Sigmoid colon (tissue), 6 donors: ENCODE measurements at regions not wholly inside any gene's neighbourhood (a gene's known extent, or its start where the extent isn't known, plus 50 kb on each side); places are given as distances from the start of the nearest gene placed in this dataset.

ENCODE experiments used
- DNase-seq: peaks from one replicate; pipeline ENCODE4 v3.0.0-alpha.2; 2019
- H3K27ac ChIP-seq, 4 donors: fragments of 200-600 bp; sonication (generic); one replicate each; pipeline ENCODE4 v1.5.1; 2016 to 2019; ENCODE audit warnings: mild to moderate bottlenecking in 1 of 4
- H3K27me3 ChIP-seq, 3 donors: fragments of 200-600 bp; sonication (generic); one replicate each; pipeline ENCODE4 v1.5.1; 2019; ENCODE audit warnings: mild to moderate bottlenecking in 1 of 3
- H3K36me3 ChIP-seq, 4 donors: fragments of 200-600 bp; sonication (generic); one replicate each; pipeline ENCODE4 v1.5.1; 2016 to 2019
- H3K4me1 ChIP-seq, 4 donors: fragments of 200-600 bp; sonication (generic); one replicate each; pipeline ENCODE4 v1.5.1; 2017 to 2019
- H3K4me3 ChIP-seq, 4 donors: fragments of 200-600 bp; sonication (generic); one replicate each; pipeline ENCODE4 v1.5.1; 2017 to 2019; ENCODE audit warnings: mild to moderate bottlenecking in 2 of 4, moderate library complexity in 1 of 4
- H3K9me3 ChIP-seq, 4 donors: fragments of 200-600 bp in 3 of 4; sonication (generic) in 3 of 4; one replicate each; pipeline versions ENCODE4 v1.5.1 to v1.6.1; 2013 to 2019
- EP300 ChIP-seq, 4 donors: sonication (generic); formaldehyde crosslinking; IDR thresholded peaks; one replicate each; pipeline ENCODE4 v1.6.1; 2017; ENCODE audit warnings: antibody characterized with exemption in 4 of 4
- POLR2A ChIP-seq, 2 donors: fragments of 450-650 bp; IDR thresholded peaks; one replicate each; pipeline ENCODE4 v1.6.1; 2016; ENCODE audit warnings: antibody characterized with exemption in 2 of 2, mild to moderate bottlenecking in 2 of 2, moderate library complexity in 2 of 2
- POLR2AphosphoS5 ChIP-seq, 4 donors: sonication (generic); formaldehyde crosslinking; IDR thresholded peaks; one replicate each; pipeline ENCODE4 v1.6.1; 2017; ENCODE audit warnings: antibody characterized with exemption in 4 of 4
- WGBS, 2 donors: extraction: QIAGEN DNeasy Blood & Tissue Kit; methylation state at CpG; one replicate each; pipeline ENCODE4 v1.1.7; 2013; 5-methylcytosine and 5-hydroxymethylcytosine counted together
- intact Hi-C: fragments of 100-400 bp; cut with DNase I; formaldehyde crosslinking; loops from one replicate; pipeline ENCODE4 v1.15.1; 2023
- TF ChIP-seq, protein P1 (sequence below), 4 experiments: fragments of 450-650 bp in 3 of 4; fragments of 200-600 bp in 1 of 4; IDR thresholded peaks; one replicate each; pipeline ENCODE4 v1.5.1; 2016 to 2019; ENCODE audit warnings: antibody characterized with exemption in 4 of 4, mild to moderate bottlenecking in 3 of 4, moderate library complexity in 2 of 4
- donor health status: healthy with polysubstance abuse.
- donor health status: healthy.

DNA sequence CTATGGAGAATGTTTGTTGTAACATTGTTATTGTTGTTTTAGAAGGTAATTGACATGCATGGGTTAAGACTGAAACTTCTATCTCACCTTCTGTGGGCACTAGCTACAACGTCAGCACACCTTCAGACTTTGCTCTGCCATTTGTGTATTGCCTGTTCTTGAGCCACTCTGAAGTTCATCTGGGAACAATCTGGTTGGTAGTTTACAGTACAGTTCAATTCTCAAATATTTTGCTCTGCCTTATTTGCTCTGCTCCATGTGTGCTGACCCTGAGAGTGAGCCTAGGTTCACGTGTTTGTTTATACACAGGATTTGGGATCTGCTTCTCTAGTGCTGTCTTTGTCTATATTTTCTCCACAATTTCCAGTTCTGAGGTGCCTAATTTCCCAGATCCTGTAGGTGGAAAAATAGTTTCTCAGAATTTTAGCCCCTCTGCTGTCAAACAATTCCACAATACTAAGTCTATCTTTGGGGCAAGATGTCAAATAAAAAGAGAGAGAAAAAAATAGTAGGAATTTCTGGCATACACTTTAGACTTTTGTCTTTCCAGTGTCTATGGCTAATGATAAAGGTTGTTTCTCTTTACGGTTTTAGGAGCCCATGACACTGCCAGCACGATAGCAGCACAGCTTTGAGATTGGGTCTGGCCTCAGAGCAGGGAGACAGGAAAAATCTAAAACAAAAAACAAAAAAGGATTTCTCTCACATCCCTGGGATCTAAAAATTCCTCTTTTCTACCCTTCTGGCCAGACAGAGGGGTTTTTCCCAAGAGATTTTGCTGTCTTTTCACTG lies 721.4 kb downstream of the VGLL3 start:
- no peaks in the 10 kb centered on the region for H3K9me3 ChIP-seq
- no peak overlapping the region for H3K4me3 ChIP-seq
- TF ChIP-seq EP300 (IDR thresholded peaks at IDR 0.05) (no peak), POLR2AphosphoS5 (IDR thresholded peaks at IDR 0.05) (no peak), POLR2A (IDR thresholded peaks at IDR 0.05) (no peak)
- TF ChIP-seq, protein P1, sequence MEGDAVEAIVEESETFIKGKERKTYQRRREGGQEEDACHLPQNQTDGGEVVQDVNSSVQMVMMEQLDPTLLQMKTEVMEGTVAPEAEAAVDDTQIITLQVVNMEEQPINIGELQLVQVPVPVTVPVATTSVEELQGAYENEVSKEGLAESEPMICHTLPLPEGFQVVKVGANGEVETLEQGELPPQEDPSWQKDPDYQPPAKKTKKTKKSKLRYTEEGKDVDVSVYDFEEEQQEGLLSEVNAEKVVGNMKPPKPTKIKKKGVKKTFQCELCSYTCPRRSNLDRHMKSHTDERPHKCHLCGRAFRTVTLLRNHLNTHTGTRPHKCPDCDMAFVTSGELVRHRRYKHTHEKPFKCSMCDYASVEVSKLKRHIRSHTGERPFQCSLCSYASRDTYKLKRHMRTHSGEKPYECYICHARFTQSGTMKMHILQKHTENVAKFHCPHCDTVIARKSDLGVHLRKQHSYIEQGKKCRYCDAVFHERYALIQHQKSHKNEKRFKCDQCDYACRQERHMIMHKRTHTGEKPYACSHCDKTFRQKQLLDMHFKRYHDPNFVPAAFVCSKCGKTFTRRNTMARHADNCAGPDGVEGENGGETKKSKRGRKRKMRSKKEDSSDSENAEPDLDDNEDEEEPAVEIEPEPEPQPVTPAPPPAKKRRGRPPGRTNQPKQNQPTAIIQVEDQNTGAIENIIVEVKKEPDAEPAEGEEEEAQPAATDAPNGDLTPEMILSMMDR (IDR thresholded peaks at IDR 0.05), result no peak
- H3K4me1 ChIP-seq, result no peaks in the 10 kb centered on the region
- H3K27ac ChIP-seq, result no peak overlapping the region
- no peaks in the 10 kb centered on the region for H3K27me3 ChIP-seq
- intact Hi-C loops, result no loop called here
- DNase-seq, result no peak
- H3K36me3 ChIP-seq, result no peaks in the 10 kb centered on the region
- 31 to 54% methylated on average over 4 of the region's 4 CpGs for WGBS, 2 donors

DNA sequence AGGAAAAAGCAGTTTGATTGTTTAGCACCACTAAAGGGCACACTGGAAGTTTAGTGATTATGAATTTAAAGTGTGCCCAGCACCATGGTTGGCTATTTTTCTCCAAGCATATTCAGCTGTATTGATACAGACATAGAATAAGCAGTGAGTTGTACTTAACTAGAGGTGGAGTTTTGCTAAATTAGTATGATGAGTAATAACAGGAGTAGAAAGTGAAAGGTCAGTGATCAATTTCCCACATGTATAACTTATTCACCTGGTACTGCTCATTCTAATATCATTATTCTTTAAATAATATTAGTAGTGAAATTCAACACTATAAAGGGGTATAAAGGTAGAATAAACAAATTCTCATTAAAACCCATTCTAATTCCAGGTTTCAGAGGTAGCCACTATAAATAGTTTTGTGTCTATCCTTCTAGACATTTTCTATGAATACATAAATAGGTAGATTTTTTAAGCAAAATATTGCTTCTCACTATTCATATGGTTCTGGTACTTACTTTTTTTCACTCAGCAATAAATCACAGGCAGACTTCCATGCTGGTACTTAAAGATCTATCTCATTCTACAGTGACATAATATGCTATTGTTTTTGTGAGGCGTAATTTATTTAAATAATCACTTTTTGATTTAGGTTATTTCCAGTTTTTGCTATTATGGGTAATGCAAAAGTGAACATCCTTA lies 732.9 kb downstream of the VGLL3 start:
- DNase-seq, result no peak
- WGBS, 2 donors, result 91 to 92% methylated on average over 1 of the region's 1 CpG
- H3K27ac ChIP-seq, result no peak overlapping the region
- intact Hi-C loops, result no loop called here
- TF ChIP-seq EP300 (IDR thresholded peaks at IDR 0.05), result no peak
- TF ChIP-seq, protein P1 (IDR thresholded peaks at IDR 0.05), result no peak
- TF ChIP-seq POLR2AphosphoS5 (IDR thresholded peaks at IDR 0.05), result no peak
- TF ChIP-seq POLR2A (IDR thresholded peaks at IDR 0.05), result no peak
- no peaks in the 10 kb centered on the region for H3K36me3 ChIP-seq
- no peak overlapping the region for H3K4me3 ChIP-seq
- no peaks in the 10 kb centered on the region for H3K4me1 ChIP-seq
- H3K9me3 ChIP-seq, result no peaks in the 10 kb centered on the region
- no peaks in the 10 kb centered on the region for H3K27me3 ChIP-seq

DNA sequence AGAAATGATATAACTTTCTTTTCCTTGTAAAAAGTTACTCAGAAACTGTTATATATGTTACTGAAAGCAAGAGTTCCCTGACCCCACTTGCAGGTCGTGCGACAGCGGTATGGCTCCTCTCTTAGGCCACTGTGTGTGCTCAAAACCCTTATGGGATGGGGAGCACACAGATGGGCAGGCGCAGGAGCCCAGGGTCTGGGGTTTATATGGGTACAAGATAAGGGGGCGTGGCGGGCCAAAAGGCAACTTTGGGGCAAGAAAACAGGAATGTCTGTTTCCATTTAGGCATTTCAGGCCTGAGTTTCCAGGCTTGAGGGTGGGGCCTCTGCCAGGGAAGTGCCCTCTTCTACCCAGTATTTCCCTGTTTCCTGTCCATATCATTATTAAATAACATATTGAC lies 736.5 kb downstream of the VGLL3 start:
- 69 to 88% methylated on average over 6 of the region's 6 CpGs for WGBS, 2 donors

DNA sequence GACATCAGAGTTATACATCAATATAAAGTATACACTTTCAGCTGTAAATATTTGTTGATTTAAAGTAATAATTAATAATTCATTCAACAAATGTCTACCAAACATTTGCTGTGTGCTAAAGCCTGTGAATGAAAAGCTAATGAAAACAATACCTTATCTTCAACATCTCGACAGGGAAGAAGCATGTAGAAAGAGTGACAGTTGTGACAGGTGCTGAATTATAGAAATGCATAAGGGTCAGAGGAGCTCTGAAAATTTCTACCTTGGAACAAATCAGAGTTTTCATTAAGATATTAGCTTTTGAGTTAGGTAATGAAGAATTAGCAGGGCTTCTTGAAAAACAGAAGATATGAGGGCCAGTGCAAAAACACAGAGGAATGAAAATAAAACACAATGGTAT lies 739.2 kb downstream of the VGLL3 start:
- DNase-seq, result no peak
- Histone ChIP-seq H3K27me3 (no peaks in the 10 kb centered on the region), H3K4me1 (no peaks in the 10 kb centered on the region), H3K4me3 (no peak overlapping the region), H3K36me3 (no peaks in the 10 kb centered on the region), H3K9me3 (no peaks in the 10 kb centered on the region), H3K27ac (no peak overlapping the region)
- intact Hi-C loops, result no loop called here
- 30 to 51% methylated on average over 1 of the region's 1 CpG for WGBS, 2 donors
- TF ChIP-seq EP300 (IDR thresholded peaks at IDR 0.05), result no peak
- TF ChIP-seq POLR2A (IDR thresholded peaks at IDR 0.05), result no peak
- TF ChIP-seq, protein P1 (IDR thresholded peaks at IDR 0.05), result no peak
- no peak for TF ChIP-seq POLR2AphosphoS5 (IDR thresholded peaks at IDR 0.05)

More for the DNA sequence above, 736.5 kb downstream of the VGLL3 start:
- intact Hi-C loops, result no loop called here
- Histone ChIP-seq H3K9me3 (no peaks in the 10 kb centered on the region), H3K4me3 (no peak overlapping the region), H3K4me1 (no peaks in the 10 kb centered on the region), H3K27me3 (no peaks in the 10 kb centered on the region), H3K27ac (no peak overlapping the region), H3K36me3 (no peaks in the 10 kb centered on the region)
- no peak for DNase-seq
- TF ChIP-seq, protein P1 (IDR thresholded peaks at IDR 0.05), result no peak
- TF ChIP-seq EP300 (IDR thresholded peaks at IDR 0.05), result no peak
- no peak for TF ChIP-seq POLR2AphosphoS5 (IDR thresholded peaks at IDR 0.05)
- no peak for TF ChIP-seq POLR2A (IDR thresholded peaks at IDR 0.05)
